Type B pancreatic cell (in vitro differentiated cells): ENCODE measurements at regions not wholly inside any gene's neighbourhood (a gene's known extent, or its start where the extent isn't known, plus 50 kb on each side); places are given as distances from the start of the nearest gene placed in this dataset.
A peak's percentile ranks its signal among the peaks of the same experiment; 100 is the strongest.

ENCODE experiments used
- DNase-seq: peaks from one replicate; pipeline ENCODE4 v3.0.0; 2021; ENCODE audit warnings: mixed read lengths; ENCODE audit not compliant: unreplicated experiment; ENCODE audit errors: extremely low spot score
- H3K27ac Mint-ChIP-seq: 2 replicates; pipeline ENCODE4 v1.8.0; 2021; ENCODE audit warnings: mild to moderate bottlenecking, mixed read lengths
- H3K27me3 Mint-ChIP-seq: 2 replicates; pipeline ENCODE4 v1.8.0; 2021; ENCODE audit warnings: mixed read lengths
- H3K36me3 Mint-ChIP-seq: 2 replicates; pipeline ENCODE4 v1.8.0; 2021; ENCODE audit warnings: mixed read lengths
- H3K4me1 Mint-ChIP-seq: one replicate; pipeline ENCODE4 v1.8.0; 2021; ENCODE audit warnings: mixed read lengths; ENCODE audit not compliant: unreplicated experiment
- H3K4me3 Mint-ChIP-seq: 2 replicates; pipeline ENCODE4 v1.8.0; 2021; ENCODE audit warnings: mild to moderate bottlenecking, mixed read lengths
- H3K9me3 Mint-ChIP-seq: 2 replicates; pipeline ENCODE4 v1.8.0; 2021; ENCODE audit warnings: mixed read lengths
- TF ChIP-seq, protein P1 (sequence below): fragments of 200-600 bp; sonication (generic); conservative IDR thresholded peaks from 2 replicates; pipeline ENCODE4 v1.5.0; 2021; ENCODE audit warnings: antibody characterized with exemption, mild to moderate bottlenecking

DNA sequence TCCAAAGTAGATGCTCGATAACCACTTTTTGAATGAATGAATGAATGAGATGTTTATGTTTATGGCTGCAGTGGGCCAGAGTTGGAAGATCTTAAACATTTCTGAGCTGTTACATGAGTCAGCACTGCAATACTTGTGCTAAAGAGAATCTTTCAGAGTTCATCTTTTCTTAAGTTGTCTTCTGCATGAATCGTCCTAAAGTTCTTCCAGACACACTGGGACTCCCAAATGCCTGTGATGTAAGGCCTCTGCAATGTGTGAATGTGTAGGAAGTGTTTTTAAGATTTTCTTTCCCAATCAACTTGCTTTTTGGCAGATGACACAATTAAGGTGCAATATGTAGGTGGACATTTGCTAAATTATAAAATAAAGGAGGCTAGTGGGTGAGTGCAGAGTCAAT, 50.3 kb upstream of the TRIM9 start:
- H3K27me3 Mint-ChIP-seq = no peaks in the 10 kb centered on the region
- peaks cover 10% of the 10 kb centered on the region for H3K9me3 Mint-ChIP-seq
- TF ChIP-seq, protein P1, sequence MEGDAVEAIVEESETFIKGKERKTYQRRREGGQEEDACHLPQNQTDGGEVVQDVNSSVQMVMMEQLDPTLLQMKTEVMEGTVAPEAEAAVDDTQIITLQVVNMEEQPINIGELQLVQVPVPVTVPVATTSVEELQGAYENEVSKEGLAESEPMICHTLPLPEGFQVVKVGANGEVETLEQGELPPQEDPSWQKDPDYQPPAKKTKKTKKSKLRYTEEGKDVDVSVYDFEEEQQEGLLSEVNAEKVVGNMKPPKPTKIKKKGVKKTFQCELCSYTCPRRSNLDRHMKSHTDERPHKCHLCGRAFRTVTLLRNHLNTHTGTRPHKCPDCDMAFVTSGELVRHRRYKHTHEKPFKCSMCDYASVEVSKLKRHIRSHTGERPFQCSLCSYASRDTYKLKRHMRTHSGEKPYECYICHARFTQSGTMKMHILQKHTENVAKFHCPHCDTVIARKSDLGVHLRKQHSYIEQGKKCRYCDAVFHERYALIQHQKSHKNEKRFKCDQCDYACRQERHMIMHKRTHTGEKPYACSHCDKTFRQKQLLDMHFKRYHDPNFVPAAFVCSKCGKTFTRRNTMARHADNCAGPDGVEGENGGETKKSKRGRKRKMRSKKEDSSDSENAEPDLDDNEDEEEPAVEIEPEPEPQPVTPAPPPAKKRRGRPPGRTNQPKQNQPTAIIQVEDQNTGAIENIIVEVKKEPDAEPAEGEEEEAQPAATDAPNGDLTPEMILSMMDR = no peak
- DNase-seq = no peak
- no peaks in the 10 kb centered on the region for H3K36me3 Mint-ChIP-seq
- no peaks in the 10 kb centered on the region for H3K4me1 Mint-ChIP-seq
- no peak overlapping the region for H3K27ac Mint-ChIP-seq
- no peak overlapping the region for H3K4me3 Mint-ChIP-seq

DNA sequence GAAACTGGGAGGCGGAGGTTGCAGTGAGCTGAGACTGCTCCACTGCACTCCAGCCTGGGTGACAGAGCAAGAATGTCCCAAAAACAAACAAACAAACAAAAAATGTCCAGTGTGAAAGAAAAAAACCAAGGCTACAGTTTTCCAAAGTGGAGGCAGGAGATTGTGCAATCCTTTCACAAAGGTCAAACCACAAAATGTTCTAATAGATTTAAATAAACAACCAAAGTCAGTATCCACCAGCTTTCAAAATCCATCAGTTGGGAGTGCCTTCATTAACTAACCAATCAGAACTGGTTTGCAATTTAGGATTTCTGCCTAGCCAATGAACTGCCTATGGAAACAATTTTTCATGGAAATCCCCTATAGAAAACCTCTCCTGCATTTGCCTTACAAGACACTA, 52.3 kb upstream of the TRIM9 start:
- Mint-ChIP-seq H3K4me3 (no peak overlapping the region), H3K27me3 (no peaks in the 10 kb centered on the region), H3K36me3 (no peaks in the 10 kb centered on the region), H3K4me1 (no peaks in the 10 kb centered on the region), H3K9me3 (peaks cover 11% of the 10 kb centered on the region), H3K27ac (no peak overlapping the region)
- no peak for DNase-seq
- TF ChIP-seq, protein P1 = no peak

DNA sequence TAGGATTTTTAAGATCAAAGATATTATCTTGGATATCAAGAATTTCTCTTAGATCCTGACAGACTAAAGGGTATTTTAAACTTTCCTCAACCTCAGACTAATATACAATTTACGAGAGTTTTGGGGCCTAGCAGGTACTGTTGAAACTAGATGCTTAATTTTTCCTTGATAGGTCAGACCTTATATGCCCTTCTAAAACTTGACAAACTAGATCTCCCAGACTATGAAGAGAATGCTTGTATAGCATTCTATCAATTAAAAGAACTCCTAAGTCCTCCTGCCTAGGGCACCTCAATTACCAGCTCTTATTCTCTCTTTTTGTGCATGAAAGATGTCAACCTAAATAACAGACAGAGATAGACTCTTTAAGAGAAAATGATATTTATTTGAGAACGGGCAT, 60.4 kb upstream of the TRIM9 start:
- Mint-ChIP-seq H3K4me1 (peaks cover 3% of the 10 kb centered on the region), H3K9me3 (peaks cover 7% of the 10 kb centered on the region), H3K27ac (peak overlapping the region; percentile 15), H3K4me3 (peak overlapping the region; percentile 38), H3K36me3 (peaks cover 3% of the 10 kb centered on the region), H3K27me3 (no peaks in the 10 kb centered on the region)
- TF ChIP-seq, protein P1 = no peak
- no peak for DNase-seq

DNA sequence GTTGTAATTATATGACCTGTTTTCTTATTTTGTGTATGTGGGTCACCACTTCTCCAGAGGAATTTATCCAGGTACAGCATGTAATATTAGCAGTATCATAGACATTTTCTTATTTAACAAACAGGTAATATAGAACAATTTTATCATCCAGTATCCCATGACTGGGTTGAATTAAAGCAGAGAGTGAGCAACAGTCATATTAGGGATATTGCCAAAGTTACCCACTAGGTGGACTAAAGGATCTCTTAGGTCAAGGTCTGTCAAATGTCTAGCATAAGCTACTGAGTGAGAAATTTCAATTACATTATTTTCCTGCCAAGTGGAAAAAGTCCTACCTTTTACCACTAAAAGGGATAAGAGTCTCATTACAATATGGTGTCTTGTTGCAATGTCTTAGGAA, 62.1 kb upstream of the TRIM9 start:
- Mint-ChIP-seq H3K27me3 (no peaks in the 10 kb centered on the region), H3K9me3 (peaks cover 4% of the 10 kb centered on the region), H3K4me3 (no peak overlapping the region), H3K4me1 (peaks cover 8% of the 10 kb centered on the region), H3K27ac (no peak overlapping the region), H3K36me3 (peaks cover 3% of the 10 kb centered on the region)
- TF ChIP-seq, protein P1 = peak; percentile 63
- DNase-seq = no peak

DNA sequence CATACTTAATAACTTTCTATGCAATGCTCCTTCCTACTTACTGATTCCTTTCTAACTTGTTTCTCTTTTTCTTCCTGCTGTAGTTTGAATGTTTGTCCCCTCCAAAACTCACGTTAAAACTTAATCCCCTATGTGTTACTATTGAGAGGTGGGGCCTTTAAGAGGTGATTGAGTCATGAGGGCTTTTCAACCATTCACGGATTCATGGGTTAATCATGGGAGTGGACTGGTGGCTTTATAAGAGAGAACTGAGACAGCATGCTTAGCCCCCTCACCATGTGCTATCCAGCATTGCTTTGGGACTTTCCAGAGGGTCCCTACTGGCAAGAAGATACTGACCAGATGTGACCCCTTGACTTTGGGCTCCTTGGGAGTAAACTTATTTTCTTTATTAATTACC, 66.0 kb upstream of the TRIM9 start:
- Mint-ChIP-seq H3K36me3 (no peaks in the 10 kb centered on the region), H3K9me3 (no peaks in the 10 kb centered on the region), H3K27me3 (no peaks in the 10 kb centered on the region), H3K4me1 (peaks cover 10% of the 10 kb centered on the region), H3K4me3 (no peak overlapping the region), H3K27ac (no peak overlapping the region)
- TF ChIP-seq, protein P1 = no peak
- no peak for DNase-seq

DNA sequence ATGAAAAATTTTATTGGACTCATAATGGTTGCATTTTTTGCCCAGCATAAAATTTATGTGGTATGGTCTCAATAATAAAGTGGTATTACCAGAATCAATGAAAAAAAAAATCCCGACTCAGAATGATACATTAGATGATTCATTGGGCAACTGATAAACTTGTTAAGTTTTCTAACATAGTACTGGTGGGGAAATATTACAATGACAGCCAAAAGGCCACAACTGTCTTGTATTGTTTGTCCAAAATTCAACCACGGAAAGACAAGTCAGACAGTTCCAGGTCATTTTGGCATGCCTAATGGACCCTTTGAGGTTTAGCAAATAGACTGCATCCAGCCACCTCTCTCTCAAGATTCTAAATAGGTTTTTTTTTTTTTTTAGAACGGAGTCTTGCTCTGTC, 70.5 kb upstream of the TRIM9 start:
- Mint-ChIP-seq H3K4me1 (peaks cover 10% of the 10 kb centered on the region), H3K9me3 (no peaks in the 10 kb centered on the region), H3K27me3 (no peaks in the 10 kb centered on the region), H3K4me3 (no peak overlapping the region), H3K36me3 (no peaks in the 10 kb centered on the region), H3K27ac (no peak overlapping the region)
- TF ChIP-seq, protein P1 = no peak
- no peak for DNase-seq
